Panc1 (cell line): ENCODE measurements at regions not wholly inside any gene's neighbourhood (a gene's known extent, or its start where the extent isn't known, plus 50 kb on each side); places are given as distances from the start of the nearest gene placed in this dataset.

ENCODE experiments used
- ATAC-seq: fragments of 200-7000 bp; cut with Tn5 transposase; 2 replicates; pipeline ENCODE4 v1.9.1; 2020; ENCODE audit warnings: mild to moderate bottlenecking, moderate library complexity
- BruUV-seq: library from RNA; stranded (reverse); fragments of 400-500 nt; replicated peaks from 2 replicates; lab custom pipeline; 2021; lab: Mats Ljungman, UMichigan
- CTCF ChIA-PET: fragments of 300-600 bp; sonication (Branson Sonifier 250); formaldehyde crosslinking; loops from one replicate; lab custom pipeline; 2022; ENCODE audit warnings: antibody characterized with exemption; lab: Charles Lee
- POLR2A ChIA-PET: fragments of 300-600 bp; sonication (Branson Sonifier 250); formaldehyde crosslinking; loops from one replicate; lab custom pipeline; 2022; ENCODE audit warnings: antibody characterized with exemption; lab: Charles Lee
- DNase-seq: peaks from one replicate; pipeline ENCODE4 v3.0.0-alpha.2; 2010; ENCODE audit warnings: low read depth, low spot score
- H3K27ac ChIP-seq: 2 replicates; pipeline ENCODE4 v1.5.1; 2011; ENCODE audit warnings: mild to moderate bottlenecking, low read length, inconsistent platforms
- H3K27me3 ChIP-seq: fragments of 200-500 bp; sonication (Bioruptor generic); 2 replicates; pipeline ENCODE4 v1.6.0; 2014; ENCODE audit warnings: low read length, inconsistent platforms; ENCODE audit not compliant: control insufficient read depth, insufficient read depth
- H3K36me3 ChIP-seq: fragments of 200-500 bp; sonication (Bioruptor generic); 2 replicates; pipeline ENCODE4 v1.5.1; 2014; ENCODE audit warnings: inconsistent platforms, mild to moderate bottlenecking, low read length, moderate library complexity; ENCODE audit not compliant: control insufficient read depth, insufficient read depth
- H3K4me1 ChIP-seq: 2 replicates; pipeline ENCODE4 v1.5.1; 2011; ENCODE audit warnings: inconsistent platforms, mild to moderate bottlenecking, low read length, moderate library complexity; ENCODE audit not compliant: control insufficient read depth, insufficient read depth
- H3K4me3 ChIP-seq, 2 experiments: 2 replicates each; pipeline ENCODE4 v1.5.1; 2011 to 2012; ENCODE audit warnings: low read depth in 2 of 2, low read length in 2 of 2, mild to moderate bottlenecking in 2 of 2, inconsistent platforms in 1 of 2, moderate library complexity in 1 of 2
- H3K9me3 ChIP-seq: fragments of 200-500 bp; sonication (Bioruptor generic); 2 replicates; pipeline ENCODE4 v1.5.1; 2014; ENCODE audit warnings: low read depth, mild to moderate bottlenecking, inconsistent platforms, low read length, moderate library complexity; ENCODE audit not compliant: control insufficient read depth, insufficient read depth
- CTCF ChIP-seq: fragments of 450-650 bp; IDR thresholded peaks from 2 replicates; pipeline ENCODE4 v1.5.1; 2017; ENCODE audit warnings: mild to moderate bottlenecking
- POLR2AphosphoS5 ChIP-seq: IDR thresholded peaks from 2 replicates; pipeline ENCODE4 v1.6.1; 2012; ENCODE audit warnings: mild to moderate bottlenecking, low read depth, low read length, moderate library complexity
- REST ChIP-seq, 2 experiments: IDR thresholded peaks; 2 replicates each; pipeline ENCODE4 v1.6.1; 2011 to 2012; ENCODE audit warnings: low read depth in 2 of 2, control low read depth in 1 of 2, low read length in 1 of 2, mild to moderate bottlenecking in 1 of 2, moderate library complexity in 1 of 2; ENCODE audit not compliant: insufficient read depth in 1 of 2
- SIN3A ChIP-seq: IDR thresholded peaks from 2 replicates; pipeline ENCODE4 v1.6.1; 2012; ENCODE audit warnings: low read depth, mild to moderate bottlenecking, low read length, moderate library complexity, borderline replicate concordance; ENCODE audit not compliant: insufficient read depth
- TCF7L2 ChIP-seq: IDR thresholded peaks from 2 replicates; pipeline ENCODE4 v1.6.1; 2011; ENCODE audit warnings: mild to moderate bottlenecking, low read depth, low read length, inconsistent platforms
- in situ Hi-C: cut with HindIII; loops from 2 replicates; pipeline ENCODE4 v1.10.0; 2016; ENCODE audit warnings: low sequenced_read_pairs, low pct_unique_long_range_greater_than_20kb
- intact Hi-C: fragments of 100-400 bp; cut with micrococcal nuclease; formaldehyde crosslinking; loops from one replicate; pipeline ENCODE4 v1.10.0; 2022; ENCODE audit not compliant: unreplicated experiment

GRCh38 chr19:27754700-27755099 is 1458.3 kb downstream of the UQCRFS1 start:
- Histone ChIP-seq H3K27me3 (no peaks in the 10 kb centered on the region), H3K4me1 (peaks cover 3% of the 10 kb centered on the region; the same call in 1 of the 2 replicates), H3K36me3 (no peaks in the 10 kb centered on the region), H3K27ac (no peak overlapping the region), H3K4me3 (no peak overlapping the region), H3K9me3 (no peaks in the 10 kb centered on the region)
- CTCF ChIA-PET = no interaction called here
- no peak for TF ChIP-seq POLR2AphosphoS5
- TF ChIP-seq CTCF = no peak
- TF ChIP-seq REST (IDR thresholded peaks at IDR 0.05; ENCODE audit: insufficient read depth in 1 of 2, low read depth in 2 of 2, low read length in 1 of 2) = no peak
- TF ChIP-seq TCF7L2 = no peak
- no peak for TF ChIP-seq SIN3A
- DNase-seq = no peak
- ATAC-seq = no peak
- in situ Hi-C loops = no loop called here
- BruUV-seq = no TSS peak
- POLR2A ChIA-PET = no interaction called here
- intact Hi-C loops = no loop called here

- H3K4me1 ChIP-seq = peaks cover 5% of the 10 kb centered on the region; the same call in 1 of the 2 replicates
- H3K9me3 ChIP-seq = no peaks in the 10 kb centered on the region
- TF ChIP-seq CTCF (no peak), POLR2AphosphoS5 (no peak), SIN3A (no peak), TCF7L2 (no peak), REST (IDR thresholded peaks at IDR 0.05; ENCODE audit: insufficient read depth in 1 of 2, low read depth in 2 of 2, low read length in 1 of 2) (no peak)
- in situ Hi-C loops (no loop called here), intact Hi-C loops (no loop called here)
- ChIA-PET CTCF (no interaction called here), POLR2A (no interaction called here)
- DNase-seq = no peak
- BruUV-seq = no TSS peak
- H3K4me3 ChIP-seq = no peak overlapping the region
- no peak overlapping the region for H3K27ac ChIP-seq
- ATAC-seq = no peak
- H3K36me3 ChIP-seq = no peaks in the 10 kb centered on the region
- H3K27me3 ChIP-seq = no peaks in the 10 kb centered on the region
Measured at GRCh38 chr19:27753622-27754021, 1459.3 kb downstream of the UQCRFS1 start.
